C4-2B (cell line): ENCODE measurements at regions not wholly inside any gene's neighbourhood (a gene's known extent, or its start where the extent isn't known, plus 50 kb on each side); places are given as distances from the start of the nearest gene placed in this dataset.

Source experiments
- ZFX ChIP-seq: fragments of 450-650 bp; IDR thresholded peaks from 2 replicates; pipeline ENCODE4 v1.6.1; 2017
- TF ChIP-seq, protein P1 (sequence below): fragments of 450-650 bp; conservative IDR thresholded peaks from 2 replicates; pipeline ENCODE4 v1.5.1; 2017; ENCODE audit warnings: mild to moderate bottlenecking

DNA sequence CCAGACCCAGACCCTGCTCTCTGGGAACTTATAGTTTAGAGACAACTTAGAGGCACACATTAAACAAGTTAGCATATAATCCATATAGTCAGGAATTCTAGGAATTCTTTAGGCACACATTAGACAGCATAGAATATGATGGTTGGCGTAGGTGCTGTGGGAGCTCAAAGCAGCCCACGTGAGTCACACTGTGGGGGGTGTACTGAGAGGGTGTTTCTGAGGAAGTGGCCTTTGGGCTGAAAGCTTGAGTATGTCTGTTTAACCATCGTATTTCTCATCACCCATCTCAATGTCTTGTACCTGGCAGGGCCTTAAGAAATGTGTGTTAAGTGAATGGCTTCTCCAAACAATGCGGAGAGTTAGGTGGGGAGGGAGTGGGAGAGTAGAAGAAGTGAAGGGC lies 67.2 kb downstream of the TMEM30B start:
- TF ChIP-seq, protein P1, sequence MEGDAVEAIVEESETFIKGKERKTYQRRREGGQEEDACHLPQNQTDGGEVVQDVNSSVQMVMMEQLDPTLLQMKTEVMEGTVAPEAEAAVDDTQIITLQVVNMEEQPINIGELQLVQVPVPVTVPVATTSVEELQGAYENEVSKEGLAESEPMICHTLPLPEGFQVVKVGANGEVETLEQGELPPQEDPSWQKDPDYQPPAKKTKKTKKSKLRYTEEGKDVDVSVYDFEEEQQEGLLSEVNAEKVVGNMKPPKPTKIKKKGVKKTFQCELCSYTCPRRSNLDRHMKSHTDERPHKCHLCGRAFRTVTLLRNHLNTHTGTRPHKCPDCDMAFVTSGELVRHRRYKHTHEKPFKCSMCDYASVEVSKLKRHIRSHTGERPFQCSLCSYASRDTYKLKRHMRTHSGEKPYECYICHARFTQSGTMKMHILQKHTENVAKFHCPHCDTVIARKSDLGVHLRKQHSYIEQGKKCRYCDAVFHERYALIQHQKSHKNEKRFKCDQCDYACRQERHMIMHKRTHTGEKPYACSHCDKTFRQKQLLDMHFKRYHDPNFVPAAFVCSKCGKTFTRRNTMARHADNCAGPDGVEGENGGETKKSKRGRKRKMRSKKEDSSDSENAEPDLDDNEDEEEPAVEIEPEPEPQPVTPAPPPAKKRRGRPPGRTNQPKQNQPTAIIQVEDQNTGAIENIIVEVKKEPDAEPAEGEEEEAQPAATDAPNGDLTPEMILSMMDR: no peak
- TF ChIP-seq ZFX: no peak
